Thyroid gland (tissue), 4 donors: ENCODE measurements at regions not wholly inside any gene's neighbourhood (a gene's known extent, or its start where the extent isn't known, plus 50 kb on each side); places are given as distances from the start of the nearest gene placed in this dataset.

Source experiments
- POLR2A ChIP-seq, 2 donors: fragments of 450-650 bp; IDR thresholded peaks; one replicate each; pipeline ENCODE4 v1.6.1; 2017; ENCODE audit warnings: antibody characterized with exemption in 2 of 2, mild to moderate bottlenecking in 2 of 2, moderate library complexity in 1 of 2
- TF ChIP-seq, protein P1 (sequence below), 6 experiments: fragments of 200-600 bp in 3 of 6; fragments of 450-650 bp in 3 of 6; sonication (generic) in 3 of 6; IDR thresholded peaks; one replicate each; pipeline ENCODE4 v1.5.1; 2016 to 2019; ENCODE audit warnings: antibody characterized with exemption in 6 of 6, mild to moderate bottlenecking in 2 of 6, inconsistent platforms in 1 of 6, moderate library complexity in 1 of 6

DNA sequence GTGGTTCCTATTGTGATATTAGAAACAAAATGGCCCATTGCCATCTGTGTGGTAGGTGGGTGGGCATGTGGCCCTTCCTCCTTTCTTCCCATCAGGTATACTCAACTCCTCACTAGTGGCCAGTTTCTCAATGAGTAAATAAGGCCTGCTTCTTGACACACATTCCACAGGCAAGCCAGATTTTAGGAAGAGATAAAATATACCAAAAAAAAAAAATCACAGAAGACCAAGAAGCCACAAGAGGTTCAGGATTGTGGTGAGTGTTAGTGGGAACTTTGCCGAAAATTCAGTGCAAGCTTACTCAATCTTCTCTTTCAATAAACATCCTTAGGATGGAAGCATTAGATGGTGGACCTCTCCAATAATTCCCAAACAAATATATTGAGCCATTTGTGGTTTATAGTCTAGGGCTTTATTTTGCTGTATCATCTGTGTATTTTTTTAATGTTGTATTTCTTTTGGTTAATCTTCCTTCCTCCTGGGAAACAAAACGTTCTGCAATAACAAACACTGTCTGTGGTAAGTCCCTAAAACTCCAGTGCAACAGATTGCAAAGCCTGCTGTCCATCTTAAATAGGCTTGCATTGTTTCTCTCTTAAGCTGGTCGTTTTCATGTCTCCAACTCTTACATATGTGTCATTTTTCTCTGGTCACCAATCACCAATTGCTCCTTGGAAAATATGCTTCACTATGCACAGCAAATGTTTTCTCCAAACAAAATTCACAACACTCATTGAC lies 289.9 kb upstream of the KITLG start:
- TF ChIP-seq, protein P1, sequence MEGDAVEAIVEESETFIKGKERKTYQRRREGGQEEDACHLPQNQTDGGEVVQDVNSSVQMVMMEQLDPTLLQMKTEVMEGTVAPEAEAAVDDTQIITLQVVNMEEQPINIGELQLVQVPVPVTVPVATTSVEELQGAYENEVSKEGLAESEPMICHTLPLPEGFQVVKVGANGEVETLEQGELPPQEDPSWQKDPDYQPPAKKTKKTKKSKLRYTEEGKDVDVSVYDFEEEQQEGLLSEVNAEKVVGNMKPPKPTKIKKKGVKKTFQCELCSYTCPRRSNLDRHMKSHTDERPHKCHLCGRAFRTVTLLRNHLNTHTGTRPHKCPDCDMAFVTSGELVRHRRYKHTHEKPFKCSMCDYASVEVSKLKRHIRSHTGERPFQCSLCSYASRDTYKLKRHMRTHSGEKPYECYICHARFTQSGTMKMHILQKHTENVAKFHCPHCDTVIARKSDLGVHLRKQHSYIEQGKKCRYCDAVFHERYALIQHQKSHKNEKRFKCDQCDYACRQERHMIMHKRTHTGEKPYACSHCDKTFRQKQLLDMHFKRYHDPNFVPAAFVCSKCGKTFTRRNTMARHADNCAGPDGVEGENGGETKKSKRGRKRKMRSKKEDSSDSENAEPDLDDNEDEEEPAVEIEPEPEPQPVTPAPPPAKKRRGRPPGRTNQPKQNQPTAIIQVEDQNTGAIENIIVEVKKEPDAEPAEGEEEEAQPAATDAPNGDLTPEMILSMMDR (IDR thresholded peaks at IDR 0.05), result no peak
- no peak for TF ChIP-seq POLR2A (IDR thresholded peaks at IDR 0.05)
